Ascending aorta (tissue), 2 donors: ENCODE measurements at regions not wholly inside any gene's neighbourhood (a gene's known extent, or its start where the extent isn't known, plus 50 kb on each side); places are given as distances from the start of the nearest gene placed in this dataset.

ENCODE experiments used
- DNase-seq, 2 donors: peaks; one replicate each; pipeline ENCODE4 v3.0.0-alpha.2; 2019; ENCODE audit warnings: low spot score in 2 of 2
- H3K27ac ChIP-seq, 2 donors: fragments of 200-600 bp; sonication (generic); one replicate each; pipeline ENCODE4 v1.5.1; 2016 to 2017; ENCODE audit warnings: mild to moderate bottlenecking in 1 of 2
- H3K27me3 ChIP-seq: fragments of 200-600 bp; sonication (generic); one replicate; pipeline ENCODE4 v1.5.1; 2017
- H3K36me3 ChIP-seq, 2 donors: fragments of 200-600 bp; sonication (generic); one replicate each; pipeline ENCODE4 v1.5.1; 2016
- H3K4me1 ChIP-seq, 2 donors: fragments of 200-600 bp; sonication (generic); one replicate each; pipeline ENCODE4 v1.5.1; 2016 to 2017; ENCODE audit warnings: mild to moderate bottlenecking in 1 of 2
- H3K4me3 ChIP-seq, 2 donors: fragments of 200-600 bp; sonication (generic); one replicate each; pipeline ENCODE4 v1.5.1; 2016 to 2017; ENCODE audit warnings: mild to moderate bottlenecking in 1 of 2
- H3K9me3 ChIP-seq, 2 donors: fragments of 200-600 bp; sonication (generic); one replicate each; pipeline ENCODE4 v1.5.1; 2016
- intact Hi-C: fragments of 100-400 bp; cut with DNase I; formaldehyde crosslinking; loops from one replicate; pipeline ENCODE4 v1.15.1; 2023
- TF ChIP-seq, protein P1 (sequence below), 3 experiments: fragments of 200-600 bp in 2 of 3; fragments of 450-650 bp in 1 of 3; sonication (generic) in 2 of 3; IDR thresholded peaks; one replicate each; pipeline ENCODE4 v1.5.1; 2016 to 2019; ENCODE audit warnings: antibody characterized with exemption in 3 of 3, mild to moderate bottlenecking in 1 of 3, moderate library complexity in 1 of 3

GRCh38 chr6:917296-917695 is 224.4 kb upstream of the EXOC2 start:
- Histone ChIP-seq H3K27me3 (no peaks in the 10 kb centered on the region), H3K27ac (no peak overlapping the region), H3K4me1 (no peaks in the 10 kb centered on the region), H3K9me3 (peaks cover 0 to 5% of the 10 kb centered on the region in 2 donors), H3K36me3 (no peaks in the 10 kb centered on the region), H3K4me3 (no peak overlapping the region)
- intact Hi-C loops: no loop called here
- TF ChIP-seq, protein P1, sequence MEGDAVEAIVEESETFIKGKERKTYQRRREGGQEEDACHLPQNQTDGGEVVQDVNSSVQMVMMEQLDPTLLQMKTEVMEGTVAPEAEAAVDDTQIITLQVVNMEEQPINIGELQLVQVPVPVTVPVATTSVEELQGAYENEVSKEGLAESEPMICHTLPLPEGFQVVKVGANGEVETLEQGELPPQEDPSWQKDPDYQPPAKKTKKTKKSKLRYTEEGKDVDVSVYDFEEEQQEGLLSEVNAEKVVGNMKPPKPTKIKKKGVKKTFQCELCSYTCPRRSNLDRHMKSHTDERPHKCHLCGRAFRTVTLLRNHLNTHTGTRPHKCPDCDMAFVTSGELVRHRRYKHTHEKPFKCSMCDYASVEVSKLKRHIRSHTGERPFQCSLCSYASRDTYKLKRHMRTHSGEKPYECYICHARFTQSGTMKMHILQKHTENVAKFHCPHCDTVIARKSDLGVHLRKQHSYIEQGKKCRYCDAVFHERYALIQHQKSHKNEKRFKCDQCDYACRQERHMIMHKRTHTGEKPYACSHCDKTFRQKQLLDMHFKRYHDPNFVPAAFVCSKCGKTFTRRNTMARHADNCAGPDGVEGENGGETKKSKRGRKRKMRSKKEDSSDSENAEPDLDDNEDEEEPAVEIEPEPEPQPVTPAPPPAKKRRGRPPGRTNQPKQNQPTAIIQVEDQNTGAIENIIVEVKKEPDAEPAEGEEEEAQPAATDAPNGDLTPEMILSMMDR (IDR thresholded peaks at IDR 0.05): no peak
- no peak for DNase-seq

DNA sequence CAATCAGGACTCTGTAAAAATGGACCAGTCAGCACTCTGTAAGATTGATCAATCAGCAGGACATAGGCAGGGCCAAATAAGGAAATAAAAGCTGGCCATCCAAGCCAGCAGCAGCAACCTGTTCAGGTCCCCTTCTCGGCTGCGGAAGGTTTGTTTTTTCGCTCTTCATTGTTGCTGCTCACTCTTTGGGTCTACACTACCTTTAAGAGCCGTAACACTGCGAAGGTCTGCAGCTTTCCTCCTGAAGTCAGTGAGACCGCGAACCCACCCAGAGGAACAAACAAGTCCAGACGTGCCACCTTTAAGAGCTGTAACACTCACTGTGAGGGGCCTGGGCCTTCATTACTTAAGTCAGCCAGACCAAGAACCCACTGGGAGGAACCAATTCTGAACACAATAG is 223.2 kb upstream of the EXOC2 start:
- no peak overlapping the region for H3K4me3 ChIP-seq
- H3K36me3 ChIP-seq: no peaks in the 10 kb centered on the region
- TF ChIP-seq, protein P1 (IDR thresholded peaks at IDR 0.05): no peak
- H3K27me3 ChIP-seq: no peaks in the 10 kb centered on the region
- no peak overlapping the region for H3K27ac ChIP-seq
- DNase-seq: no peak
- intact Hi-C loops: no loop called here
- peaks cover 0 to 4% of the 10 kb centered on the region in 2 donors for H3K9me3 ChIP-seq
- no peaks in the 10 kb centered on the region for H3K4me1 ChIP-seq

DNA sequence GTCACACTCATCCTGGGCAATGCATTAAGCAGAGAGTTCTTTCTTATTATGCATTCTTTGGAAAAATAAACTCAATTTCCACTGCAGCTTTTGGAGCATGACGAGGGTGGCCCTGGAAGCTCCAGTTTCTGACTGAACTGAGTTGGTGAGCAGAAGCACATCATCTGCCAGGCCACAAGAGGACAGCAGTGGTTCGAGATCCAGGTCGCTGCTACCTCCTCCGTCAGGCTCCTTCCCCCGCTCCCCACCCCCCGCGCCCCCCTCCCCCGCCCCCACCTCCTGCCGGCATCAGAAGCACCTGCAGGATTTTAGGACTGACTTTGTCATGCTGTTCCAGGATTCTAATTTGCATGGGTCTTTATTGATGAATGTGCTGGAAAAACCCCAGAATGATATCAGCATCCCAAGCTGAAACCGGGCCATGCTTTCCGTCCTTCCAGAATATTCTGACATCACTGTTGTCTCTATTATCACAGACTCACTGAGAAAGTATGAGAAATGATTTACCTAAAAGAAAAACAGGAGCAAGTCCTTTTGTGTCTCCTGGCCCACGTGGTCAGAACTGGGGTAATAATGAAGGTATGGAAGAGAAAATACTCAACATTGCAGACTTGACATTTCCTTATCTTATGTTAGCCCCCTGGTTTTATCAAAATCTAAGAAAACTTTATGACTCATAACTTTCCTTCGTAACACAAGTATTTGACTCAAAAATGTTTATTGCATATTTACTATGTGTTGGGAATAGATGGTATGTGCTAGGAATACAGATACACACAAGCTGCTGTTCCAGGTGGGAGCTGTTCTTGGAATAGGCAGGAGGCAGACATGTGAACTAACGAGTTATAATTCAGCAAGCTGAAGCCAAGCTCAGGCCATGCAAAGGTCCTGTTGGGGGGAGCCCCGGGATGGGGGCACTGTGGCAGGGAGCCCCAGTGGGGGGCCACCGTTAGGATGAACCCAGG is 220.2 kb upstream of the EXOC2 start:
- Histone ChIP-seq H3K4me3 (no peak overlapping the region), H3K4me1 (no peaks in the 10 kb centered on the region), H3K36me3 (no peaks in the 10 kb centered on the region), H3K27me3 (no peaks in the 10 kb centered on the region), H3K27ac (no peak overlapping the region), H3K9me3 (no peaks in the 10 kb centered on the region)
- DNase-seq: no peak
- intact Hi-C loops: no loop called here
- TF ChIP-seq, protein P1 (IDR thresholded peaks at IDR 0.05): no peak

GRCh38 chr6:907928-908327 is 215.0 kb upstream of the EXOC2 start:
- H3K36me3 ChIP-seq: no peaks in the 10 kb centered on the region
- intact Hi-C loops: no loop called here
- TF ChIP-seq, protein P1 (IDR thresholded peaks at IDR 0.05): no peak
- no peaks in the 10 kb centered on the region for H3K27me3 ChIP-seq
- no peaks in the 10 kb centered on the region for H3K4me1 ChIP-seq
- no peak for DNase-seq
- no peaks in the 10 kb centered on the region for H3K9me3 ChIP-seq
- no peak overlapping the region for H3K27ac ChIP-seq
- H3K4me3 ChIP-seq: no peak overlapping the region

GRCh38 chr6:906920-907319 is 214.0 kb upstream of the EXOC2 start:
- TF ChIP-seq, protein P1 (IDR thresholded peaks at IDR 0.05): no peak
- DNase-seq: no peak
- H3K36me3 ChIP-seq: no peaks in the 10 kb centered on the region
- H3K4me3 ChIP-seq: no peak overlapping the region
- H3K27ac ChIP-seq: no peak overlapping the region
- intact Hi-C loops: no loop called here
- no peaks in the 10 kb centered on the region for H3K4me1 ChIP-seq
- no peaks in the 10 kb centered on the region for H3K9me3 ChIP-seq
- H3K27me3 ChIP-seq: no peaks in the 10 kb centered on the region
